HUES6 (cell line): ENCODE measurements at regions not wholly inside any gene's neighbourhood (a gene's known extent, or its start where the extent isn't known, plus 50 kb on each side); places are given as distances from the start of the nearest gene placed in this dataset.

ENCODE experiments used
- H3K27ac ChIP-seq: 2 replicates; pipeline ENCODE4 v1.7.0; 2013; ENCODE audit warnings: low read depth, mild to moderate bottlenecking, low read length, inconsistent platforms
- H3K27me3 ChIP-seq: 2 replicates; pipeline ENCODE4 v1.6.1; 2013; ENCODE audit warnings: low read length; ENCODE audit not compliant: control insufficient read depth, insufficient read depth
- H3K36me3 ChIP-seq: 2 replicates; pipeline ENCODE4 v1.6.1; 2013; ENCODE audit warnings: low read length; ENCODE audit not compliant: control insufficient read depth, insufficient read depth
- H3K4me1 ChIP-seq: 2 replicates; pipeline ENCODE4 v1.6.1; 2013; ENCODE audit warnings: low read length; ENCODE audit not compliant: control insufficient read depth, insufficient read depth
- H3K4me3 ChIP-seq: 2 replicates; pipeline ENCODE4 v1.5.1; 2013; ENCODE audit warnings: low read depth, low read length
- H3K9ac ChIP-seq: one replicate; pipeline ENCODE4 v1.6.1; 2013; ENCODE audit warnings: mild to moderate bottlenecking, low read length
- H3K9me3 ChIP-seq: 2 replicates; pipeline ENCODE4 v1.6.1; 2013; ENCODE audit warnings: low read depth, low read length; ENCODE audit not compliant: control insufficient read depth, insufficient read depth

- no peaks in the 10 kb centered on the region for H3K36me3 ChIP-seq
- H3K27me3 ChIP-seq = no peaks in the 10 kb centered on the region
- no peak overlapping the region for H3K9ac ChIP-seq
These were observed 157.3 kb upstream of the CDK1 start for GRCh38 chr10:60621018-60621417.

GRCh38 chr10:60618861-60619260 is 159.4 kb upstream of the CDK1 start:
- Histone ChIP-seq H3K27me3 (no peaks in the 10 kb centered on the region), H3K9ac (no peak overlapping the region), H3K4me1 (no peaks in the 10 kb centered on the region), H3K4me3 (no peak overlapping the region), H3K27ac (no peak overlapping the region), H3K36me3 (no peaks in the 10 kb centered on the region), H3K9me3 (no peaks in the 10 kb centered on the region)

More at GRCh38 chr10:60621018-60621417, 157.3 kb upstream of the CDK1 start:
- H3K9me3 ChIP-seq = no peaks in the 10 kb centered on the region
- no peak overlapping the region for H3K4me3 ChIP-seq
- no peaks in the 10 kb centered on the region for H3K4me1 ChIP-seq
- H3K27ac ChIP-seq = no peak overlapping the region

- H3K36me3 ChIP-seq = no peaks in the 10 kb centered on the region
- H3K4me3 ChIP-seq = no peak overlapping the region
- H3K9me3 ChIP-seq = no peaks in the 10 kb centered on the region
- H3K9ac ChIP-seq = no peak overlapping the region
- H3K4me1 ChIP-seq = no peaks in the 10 kb centered on the region
- H3K27ac ChIP-seq = no peak overlapping the region
- H3K27me3 ChIP-seq = no peaks in the 10 kb centered on the region
These were observed 162.7 kb upstream of the CDK1 start for GRCh38 chr10:60615541-60615940.

- Histone ChIP-seq H3K36me3 (no peaks in the 10 kb centered on the region), H3K4me3 (no peak overlapping the region), H3K4me1 (no peaks in the 10 kb centered on the region), H3K9me3 (no peaks in the 10 kb centered on the region), H3K9ac (no peak overlapping the region), H3K27me3 (no peaks in the 10 kb centered on the region), H3K27ac (no peak overlapping the region)
These were observed 163.9 kb upstream of the CDK1 start for GRCh38 chr10:60614363-60614762.

GRCh38 chr10:60613434-60613833 is 164.8 kb upstream of the CDK1 start:
- Histone ChIP-seq H3K36me3 (no peaks in the 10 kb centered on the region), H3K4me1 (no peaks in the 10 kb centered on the region), H3K27me3 (no peaks in the 10 kb centered on the region), H3K27ac (no peak overlapping the region), H3K4me3 (no peak overlapping the region), H3K9ac (no peak overlapping the region), H3K9me3 (no peaks in the 10 kb centered on the region)

- Histone ChIP-seq H3K27me3 (no peaks in the 10 kb centered on the region), H3K36me3 (no peaks in the 10 kb centered on the region), H3K4me3 (no peak overlapping the region), H3K9me3 (no peaks in the 10 kb centered on the region), H3K27ac (no peak overlapping the region), H3K4me1 (no peaks in the 10 kb centered on the region), H3K9ac (no peak overlapping the region)
These were observed 167.0 kb upstream of the CDK1 start for GRCh38 chr10:60611291-60611747.

- H3K27ac ChIP-seq = no peak overlapping the region
- H3K9ac ChIP-seq = no peak overlapping the region
These were observed 170.9 kb upstream of the CDK1 start for GRCh38 chr10:60607372-60607771.

GRCh38 chr10:60606343-60607080 is 171.8 kb upstream of the CDK1 start:
- no peak overlapping the region for H3K27ac ChIP-seq
- H3K36me3 ChIP-seq = no peaks in the 10 kb centered on the region
- no peak overlapping the region for H3K9ac ChIP-seq
- no peak overlapping the region for H3K4me3 ChIP-seq
- no peaks in the 10 kb centered on the region for H3K4me1 ChIP-seq
- no peaks in the 10 kb centered on the region for H3K27me3 ChIP-seq
- no peaks in the 10 kb centered on the region for H3K9me3 ChIP-seq

More at GRCh38 chr10:60607372-60607771, 170.9 kb upstream of the CDK1 start:
- H3K36me3 ChIP-seq = no peaks in the 10 kb centered on the region
- no peaks in the 10 kb centered on the region for H3K9me3 ChIP-seq
- H3K4me1 ChIP-seq = no peaks in the 10 kb centered on the region
- no peaks in the 10 kb centered on the region for H3K27me3 ChIP-seq
- H3K4me3 ChIP-seq = no peak overlapping the region

- Histone ChIP-seq H3K27me3 (no peaks in the 10 kb centered on the region), H3K4me3 (no peak overlapping the region), H3K9ac (no peak overlapping the region), H3K9me3 (no peaks in the 10 kb centered on the region), H3K4me1 (no peaks in the 10 kb centered on the region), H3K36me3 (no peaks in the 10 kb centered on the region), H3K27ac (no peak overlapping the region)
These were observed 172.8 kb upstream of the CDK1 start for GRCh38 chr10:60605476-60605875.

- H3K4me1 ChIP-seq = no peaks in the 10 kb centered on the region
- H3K9me3 ChIP-seq = no peaks in the 10 kb centered on the region
- H3K9ac ChIP-seq = no peak overlapping the region
- H3K27me3 ChIP-seq = no peaks in the 10 kb centered on the region
- no peaks in the 10 kb centered on the region for H3K36me3 ChIP-seq
- H3K27ac ChIP-seq = no peak overlapping the region
- no peak overlapping the region for H3K4me3 ChIP-seq
These were observed 173.9 kb upstream of the CDK1 start for GRCh38 chr10:60604342-60604741.

GRCh38 chr10:60597513-60597912 is 180.8 kb upstream of the CDK1 start:
- Histone ChIP-seq H3K4me1 (0 out of 2 replicates have a peak, but pooled peaks cover 3% of the 10 kb centered on the region), H3K27me3 (no peaks in the 10 kb centered on the region), H3K9ac (no peak overlapping the region), H3K4me3 (no peak overlapping the region), H3K9me3 (no peaks in the 10 kb centered on the region), H3K36me3 (no peaks in the 10 kb centered on the region), H3K27ac (no peak overlapping the region)
